ENCODE measurements at regions not wholly inside any gene's neighbourhood (a gene's known extent, or its start where the extent isn't known, plus 50 kb on each side); places are given as distances from the start of the nearest gene placed in this dataset.

DNA sequence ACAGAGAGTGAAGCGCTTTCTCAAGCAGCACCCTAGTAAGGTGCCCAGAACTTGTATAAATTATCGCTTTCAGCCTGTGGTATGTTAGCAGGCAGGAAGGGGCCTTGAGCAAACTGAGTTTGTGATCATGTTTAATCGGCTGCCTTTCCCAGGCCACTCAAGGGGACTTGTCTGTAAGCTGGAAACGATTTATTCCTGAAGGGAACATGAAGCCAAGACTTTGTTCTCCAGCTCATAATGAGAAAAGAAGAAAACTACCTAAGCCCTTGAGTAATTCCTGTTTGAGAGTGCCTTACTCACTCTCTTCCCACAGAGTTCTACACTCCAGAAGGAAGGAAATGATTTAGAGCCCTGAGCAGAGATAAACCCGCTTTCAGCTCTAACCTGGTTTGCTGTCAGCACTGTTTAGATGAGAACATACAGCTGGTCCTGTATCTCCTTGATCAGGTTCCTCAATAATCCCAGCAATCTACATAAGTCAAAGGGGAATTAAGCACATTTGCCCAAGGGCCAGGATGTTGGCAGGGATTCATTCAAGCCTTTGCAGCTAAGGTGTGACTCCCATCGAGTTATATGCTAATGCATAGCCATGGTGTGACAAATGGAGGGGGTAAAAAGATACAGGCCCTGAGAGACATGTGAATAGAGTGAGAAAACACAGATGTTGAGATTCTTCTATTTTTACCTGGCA lies 187.7 kb upstream of the SLC24A5 start:
- no peak for DNase-seq
- TF ChIP-seq, protein P1, sequence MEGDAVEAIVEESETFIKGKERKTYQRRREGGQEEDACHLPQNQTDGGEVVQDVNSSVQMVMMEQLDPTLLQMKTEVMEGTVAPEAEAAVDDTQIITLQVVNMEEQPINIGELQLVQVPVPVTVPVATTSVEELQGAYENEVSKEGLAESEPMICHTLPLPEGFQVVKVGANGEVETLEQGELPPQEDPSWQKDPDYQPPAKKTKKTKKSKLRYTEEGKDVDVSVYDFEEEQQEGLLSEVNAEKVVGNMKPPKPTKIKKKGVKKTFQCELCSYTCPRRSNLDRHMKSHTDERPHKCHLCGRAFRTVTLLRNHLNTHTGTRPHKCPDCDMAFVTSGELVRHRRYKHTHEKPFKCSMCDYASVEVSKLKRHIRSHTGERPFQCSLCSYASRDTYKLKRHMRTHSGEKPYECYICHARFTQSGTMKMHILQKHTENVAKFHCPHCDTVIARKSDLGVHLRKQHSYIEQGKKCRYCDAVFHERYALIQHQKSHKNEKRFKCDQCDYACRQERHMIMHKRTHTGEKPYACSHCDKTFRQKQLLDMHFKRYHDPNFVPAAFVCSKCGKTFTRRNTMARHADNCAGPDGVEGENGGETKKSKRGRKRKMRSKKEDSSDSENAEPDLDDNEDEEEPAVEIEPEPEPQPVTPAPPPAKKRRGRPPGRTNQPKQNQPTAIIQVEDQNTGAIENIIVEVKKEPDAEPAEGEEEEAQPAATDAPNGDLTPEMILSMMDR (IDR thresholded peaks at IDR 0.05), result no peak
- Histone ChIP-seq H3K4me3 (no peak overlapping the region), H3K27ac (no peak overlapping the region), H3K9me3 (no peaks in the 10 kb centered on the region), H3K4me1 (no peaks in the 10 kb centered on the region), H3K27me3 (no peaks in the 10 kb centered on the region), H3K36me3 (no peaks in the 10 kb centered on the region)
- ATAC-seq, result no peak
- intact Hi-C loops (cut with DNase I), result no loop called here

DNA sequence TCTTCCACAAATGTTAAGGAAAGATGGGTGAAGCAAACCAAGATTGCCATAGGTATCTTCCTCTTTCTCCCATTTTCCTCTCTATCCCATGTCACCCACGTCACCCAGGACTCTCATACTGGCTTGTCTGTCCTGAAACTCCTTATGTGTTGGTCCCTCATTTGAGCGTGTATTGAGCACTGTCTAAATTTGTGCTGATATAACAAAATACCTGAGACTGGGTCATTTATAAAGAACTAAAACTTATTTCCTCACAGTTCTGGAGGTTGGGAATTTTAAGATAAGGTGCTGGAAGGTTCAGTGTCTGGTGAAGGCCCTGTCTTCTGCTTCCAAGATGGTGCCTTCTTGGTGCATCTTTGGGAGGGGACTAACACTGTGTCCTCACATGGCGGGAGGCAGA lies 186.9 kb upstream of the SLC24A5 start:
- no peaks in the 10 kb centered on the region for H3K9me3 ChIP-seq
- no peaks in the 10 kb centered on the region for H3K36me3 ChIP-seq
- no peaks in the 10 kb centered on the region for H3K4me1 ChIP-seq
- H3K27me3 ChIP-seq, result no peaks in the 10 kb centered on the region
- intact Hi-C loops (cut with DNase I), result no loop called here
- TF ChIP-seq, protein P1 (IDR thresholded peaks at IDR 0.05), result no peak
- H3K4me3 ChIP-seq, result no peak overlapping the region
- no peak for ATAC-seq
- no peak for DNase-seq
- H3K27ac ChIP-seq, result no peak overlapping the region

DNA sequence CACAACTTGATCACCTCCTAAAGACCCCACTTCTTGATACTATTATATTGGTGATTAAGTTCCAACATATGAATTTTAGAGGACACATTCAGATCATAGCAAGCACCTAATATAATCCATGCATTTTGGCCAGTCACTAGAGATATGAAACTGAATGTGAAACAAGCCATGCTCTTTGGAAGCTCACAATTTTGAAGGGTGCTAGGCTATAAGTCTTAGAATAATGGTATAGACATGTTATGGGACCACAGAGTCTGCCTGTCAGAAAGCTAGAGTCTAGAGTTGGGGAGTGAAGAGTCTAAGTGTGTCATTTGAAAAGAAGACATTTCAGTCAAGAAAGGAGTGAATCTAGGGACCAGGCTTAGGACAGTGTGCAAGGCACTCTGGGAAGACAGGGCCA lies 186.4 kb upstream of the SLC24A5 start:
- intact Hi-C loops (cut with DNase I), result no loop called here
- TF ChIP-seq, protein P1 (IDR thresholded peaks at IDR 0.05), result no peak
- ATAC-seq, result no peak
- Histone ChIP-seq H3K27me3 (no peaks in the 10 kb centered on the region), H3K36me3 (no peaks in the 10 kb centered on the region), H3K4me1 (no peaks in the 10 kb centered on the region), H3K27ac (no peak overlapping the region), H3K4me3 (no peak overlapping the region), H3K9me3 (no peaks in the 10 kb centered on the region)
- DNase-seq, result no peak

DNA sequence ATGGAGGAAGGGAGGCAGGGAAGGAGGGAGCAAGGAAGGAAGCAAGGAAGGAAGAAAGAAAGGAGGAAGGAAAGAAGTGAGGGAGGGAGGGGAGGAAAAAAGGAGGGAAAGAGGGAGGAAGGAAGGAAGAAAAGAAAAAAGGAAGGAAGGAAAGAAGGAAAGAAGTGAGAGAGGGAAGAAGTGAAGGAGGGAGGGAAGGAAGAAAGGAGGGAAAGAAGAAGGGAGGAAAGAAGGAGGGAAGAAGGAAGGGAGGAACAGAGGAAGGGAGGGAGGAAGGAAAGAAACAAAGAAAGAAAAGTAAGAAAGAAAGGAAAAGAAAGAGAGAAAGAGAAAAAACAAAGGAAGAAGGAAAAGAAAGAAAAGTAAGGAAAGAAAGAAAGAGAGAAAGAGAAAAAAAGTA lies 183.0 kb upstream of the SLC24A5 start:
- intact Hi-C loops (cut with DNase I), result no loop called here
- DNase-seq (no peak), ATAC-seq (no peak)
- no peak overlapping the region for H3K4me3 ChIP-seq
- TF ChIP-seq, protein P1 (IDR thresholded peaks at IDR 0.05), result no peak
- no peaks in the 10 kb centered on the region for H3K9me3 ChIP-seq
- H3K4me1 ChIP-seq, result no peaks in the 10 kb centered on the region
- no peaks in the 10 kb centered on the region for H3K36me3 ChIP-seq
- H3K27ac ChIP-seq, result no peak overlapping the region
- H3K27me3 ChIP-seq, result no peaks in the 10 kb centered on the region

DNA sequence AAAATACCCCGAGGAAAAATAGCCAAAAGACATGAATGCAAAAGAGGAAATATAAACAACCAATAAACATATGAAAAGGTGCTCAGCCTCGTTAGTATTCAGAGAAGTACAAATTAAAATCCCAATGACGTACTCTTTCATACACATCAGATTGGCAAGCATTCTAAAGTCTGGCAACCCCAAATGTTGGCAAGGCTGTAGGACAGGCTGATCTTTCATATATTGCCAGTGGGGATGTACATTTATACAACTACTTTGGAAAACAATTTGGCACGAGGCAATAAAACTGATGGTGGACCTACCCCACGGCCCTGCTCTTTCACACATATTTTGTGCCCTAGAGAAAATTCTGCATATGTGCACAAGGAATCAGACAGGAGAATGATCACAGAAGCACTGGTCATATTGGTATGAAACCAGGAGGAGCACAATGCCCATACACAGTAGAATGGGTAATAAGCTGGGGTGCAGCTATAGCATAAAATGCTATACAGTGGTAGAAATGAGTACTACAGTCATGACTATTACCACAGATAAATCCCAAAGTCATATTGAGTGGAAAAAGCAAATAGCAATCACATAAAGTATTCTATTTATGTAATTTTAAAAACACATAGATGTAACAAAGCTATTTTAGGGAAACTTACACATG lies 176.0 kb upstream of the SLC24A5 start:
- H3K27me3 ChIP-seq, result no peaks in the 10 kb centered on the region
- no peak overlapping the region for H3K4me3 ChIP-seq
- DNase-seq (no peak), ATAC-seq (no peak)
- intact Hi-C loops (cut with DNase I), result no loop called here
- H3K27ac ChIP-seq, result no peak overlapping the region
- H3K36me3 ChIP-seq, result no peaks in the 10 kb centered on the region
- no peaks in the 10 kb centered on the region for H3K4me1 ChIP-seq
- TF ChIP-seq, protein P1 (IDR thresholded peaks at IDR 0.05), result no peak
- H3K9me3 ChIP-seq, result no peaks in the 10 kb centered on the region
